HFF-Myc (cell line): ENCODE measurements at regions not wholly inside any gene's neighbourhood (a gene's known extent, or its start where the extent isn't known, plus 50 kb on each side); places are given as distances from the start of the nearest gene placed in this dataset.

Source experiments
- DNase-seq: peaks from one replicate; pipeline ENCODE4 v3.0.0-alpha.2; 2011; ENCODE audit warnings: low read depth; ENCODE audit errors: extremely low read depth
- H3K4me3 ChIP-seq: replicated peaks from 2 replicates; pipeline ENCODE4 v1.5.1; 2011; ENCODE audit warnings: low read depth, mild to moderate bottlenecking, control low read depth, low read length
- TF ChIP-seq, protein P1 (sequence below): IDR thresholded peaks from 2 replicates; pipeline ENCODE4 v1.5.1; 2012; ENCODE audit warnings: mild to moderate bottlenecking, low read depth, low read length, control low read depth; ENCODE audit errors: missing control alignments

DNA sequence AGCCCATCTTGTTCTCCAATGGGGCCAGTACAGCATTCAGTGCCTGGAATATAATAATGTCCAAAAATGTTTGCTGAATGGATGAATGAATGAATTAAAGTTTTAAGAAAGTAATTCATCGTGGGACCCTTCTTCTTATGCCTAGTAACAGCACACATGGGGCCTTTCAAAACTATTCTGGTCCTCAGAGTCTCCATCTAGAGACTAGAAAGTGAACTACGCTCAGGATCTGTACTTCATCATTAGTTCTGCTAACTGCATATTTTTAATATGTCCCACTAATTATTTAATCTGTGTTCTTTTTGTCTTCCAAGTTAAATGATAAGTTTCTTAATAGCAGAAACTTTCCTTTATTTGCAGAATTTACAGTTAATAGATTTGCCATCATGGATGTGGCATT, 172.5 kb downstream of the SMAD2 start:
- no peak overlapping the region for H3K4me3 ChIP-seq
- DNase-seq = no peak
- TF ChIP-seq, protein P1, sequence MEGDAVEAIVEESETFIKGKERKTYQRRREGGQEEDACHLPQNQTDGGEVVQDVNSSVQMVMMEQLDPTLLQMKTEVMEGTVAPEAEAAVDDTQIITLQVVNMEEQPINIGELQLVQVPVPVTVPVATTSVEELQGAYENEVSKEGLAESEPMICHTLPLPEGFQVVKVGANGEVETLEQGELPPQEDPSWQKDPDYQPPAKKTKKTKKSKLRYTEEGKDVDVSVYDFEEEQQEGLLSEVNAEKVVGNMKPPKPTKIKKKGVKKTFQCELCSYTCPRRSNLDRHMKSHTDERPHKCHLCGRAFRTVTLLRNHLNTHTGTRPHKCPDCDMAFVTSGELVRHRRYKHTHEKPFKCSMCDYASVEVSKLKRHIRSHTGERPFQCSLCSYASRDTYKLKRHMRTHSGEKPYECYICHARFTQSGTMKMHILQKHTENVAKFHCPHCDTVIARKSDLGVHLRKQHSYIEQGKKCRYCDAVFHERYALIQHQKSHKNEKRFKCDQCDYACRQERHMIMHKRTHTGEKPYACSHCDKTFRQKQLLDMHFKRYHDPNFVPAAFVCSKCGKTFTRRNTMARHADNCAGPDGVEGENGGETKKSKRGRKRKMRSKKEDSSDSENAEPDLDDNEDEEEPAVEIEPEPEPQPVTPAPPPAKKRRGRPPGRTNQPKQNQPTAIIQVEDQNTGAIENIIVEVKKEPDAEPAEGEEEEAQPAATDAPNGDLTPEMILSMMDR = peak; percentile 34

DNA sequence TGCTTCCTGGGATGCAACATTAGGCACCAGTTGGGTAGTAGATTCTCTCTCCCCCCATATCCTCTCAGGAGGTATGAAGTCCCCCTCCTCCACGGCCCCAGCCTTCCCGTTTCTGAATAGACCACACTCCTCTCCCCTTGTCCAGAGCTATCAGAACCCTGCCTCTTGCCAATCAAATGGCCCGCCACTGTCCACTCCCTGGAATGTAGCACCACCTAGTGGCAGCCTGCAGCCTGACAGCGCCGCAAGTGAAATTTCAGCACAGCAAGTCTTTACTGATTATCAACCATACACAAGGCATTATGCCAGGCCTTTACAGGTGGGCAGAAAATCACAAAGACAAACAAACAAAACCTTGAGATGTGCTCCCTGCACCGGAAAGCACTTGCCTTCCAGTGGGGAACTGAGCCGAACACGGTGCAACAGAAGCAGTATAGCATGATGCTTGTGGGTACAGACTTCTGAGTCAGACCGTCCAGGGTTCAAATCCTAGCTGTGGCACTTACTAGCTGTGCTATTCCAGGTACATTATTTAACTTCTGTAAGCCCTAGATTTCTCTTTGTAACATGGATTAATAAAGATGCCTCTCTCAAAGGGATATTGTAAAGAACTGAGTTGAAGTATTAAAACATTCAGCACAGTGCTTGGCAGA, 174.0 kb downstream of the SMAD2 start:
- DNase-seq = no peak
- TF ChIP-seq, protein P1 = peak; percentile 97
- H3K4me3 ChIP-seq = no peak overlapping the region

DNA sequence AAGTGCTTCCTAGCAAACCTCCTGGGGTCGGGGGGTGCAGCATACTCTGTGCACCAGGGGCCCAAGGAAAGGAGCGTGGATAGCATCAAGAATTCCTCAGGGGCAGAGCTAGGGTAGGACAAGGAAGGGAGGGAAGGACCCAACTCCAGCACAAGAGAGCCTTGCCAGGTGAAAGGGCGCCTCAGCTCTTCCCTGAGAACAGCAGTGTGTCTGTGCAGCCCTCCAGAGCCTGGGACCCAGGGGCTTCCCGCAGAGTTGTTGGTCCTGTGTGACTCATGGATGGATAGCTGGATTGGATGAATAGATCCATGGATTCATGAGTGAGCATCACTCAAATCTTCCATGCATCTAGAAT, 175.4 kb downstream of the SMAD2 start:
- no peak for DNase-seq
- H3K4me3 ChIP-seq = no peak overlapping the region
- TF ChIP-seq, protein P1 = no peak

GRCh38 chr18:47754311-47755101, 176.0 kb downstream of the SMAD2 start:
- no peak for DNase-seq
- TF ChIP-seq, protein P1 = peak; percentile 86
- no peak overlapping the region for H3K4me3 ChIP-seq

- TF ChIP-seq, protein P1 = no peak
- no peak overlapping the region for H3K4me3 ChIP-seq
Observed at GRCh38 chr18:47752796-47753645, 177.4 kb downstream of the SMAD2 start.

GRCh38 chr18:47750889-47751423, 179.5 kb downstream of the SMAD2 start:
- TF ChIP-seq, protein P1 = no peak
- no peak overlapping the region for H3K4me3 ChIP-seq
- DNase-seq = no peak

More at GRCh38 chr18:47752796-47753645, 177.4 kb downstream of the SMAD2 start:
- DNase-seq = no peak
